ENCODE measurements at regions not wholly inside any gene's neighbourhood (a gene's known extent, or its start where the extent isn't known, plus 50 kb on each side); places are given as distances from the start of the nearest gene placed in this dataset.

DNA sequence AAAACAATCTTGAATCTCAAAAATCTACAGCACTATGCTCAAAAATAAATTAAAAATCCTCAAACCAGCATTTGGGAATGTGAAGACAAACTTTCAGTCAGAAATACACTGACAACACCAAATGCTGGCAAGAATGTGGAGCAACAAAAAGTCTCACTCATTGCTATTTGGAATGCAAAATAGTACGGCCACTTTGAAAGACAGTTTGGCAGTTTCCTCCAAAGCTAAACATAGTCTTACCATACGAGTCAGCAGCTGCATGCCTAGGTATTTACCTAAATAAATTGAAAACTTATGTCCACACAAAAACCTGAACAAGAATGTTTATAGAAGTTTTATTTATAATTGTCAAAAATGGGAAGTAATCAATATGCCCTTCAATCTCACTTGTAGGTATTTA lies 904.2 kb upstream of the LRRC4C start:
- Histone ChIP-seq H3K4me3 (ENCODE audit: severe bottlenecking) (no peak overlapping the region), H3K27me3 (ENCODE audit: insufficient read depth, poor library complexity, severe bottlenecking) (no peaks in the 10 kb centered on the region), H3K27ac (ENCODE audit: poor library complexity, severe bottlenecking) (no peak overlapping the region), H3K9me3 (ENCODE audit: severe bottlenecking) (no peaks in the 10 kb centered on the region), H3K36me3 (ENCODE audit: low read depth) (no peaks in the 10 kb centered on the region), H3K4me1 (ENCODE audit: insufficient read depth, poor library complexity, severe bottlenecking) (no peaks in the 10 kb centered on the region)
- TF ChIP-seq, protein P1, sequence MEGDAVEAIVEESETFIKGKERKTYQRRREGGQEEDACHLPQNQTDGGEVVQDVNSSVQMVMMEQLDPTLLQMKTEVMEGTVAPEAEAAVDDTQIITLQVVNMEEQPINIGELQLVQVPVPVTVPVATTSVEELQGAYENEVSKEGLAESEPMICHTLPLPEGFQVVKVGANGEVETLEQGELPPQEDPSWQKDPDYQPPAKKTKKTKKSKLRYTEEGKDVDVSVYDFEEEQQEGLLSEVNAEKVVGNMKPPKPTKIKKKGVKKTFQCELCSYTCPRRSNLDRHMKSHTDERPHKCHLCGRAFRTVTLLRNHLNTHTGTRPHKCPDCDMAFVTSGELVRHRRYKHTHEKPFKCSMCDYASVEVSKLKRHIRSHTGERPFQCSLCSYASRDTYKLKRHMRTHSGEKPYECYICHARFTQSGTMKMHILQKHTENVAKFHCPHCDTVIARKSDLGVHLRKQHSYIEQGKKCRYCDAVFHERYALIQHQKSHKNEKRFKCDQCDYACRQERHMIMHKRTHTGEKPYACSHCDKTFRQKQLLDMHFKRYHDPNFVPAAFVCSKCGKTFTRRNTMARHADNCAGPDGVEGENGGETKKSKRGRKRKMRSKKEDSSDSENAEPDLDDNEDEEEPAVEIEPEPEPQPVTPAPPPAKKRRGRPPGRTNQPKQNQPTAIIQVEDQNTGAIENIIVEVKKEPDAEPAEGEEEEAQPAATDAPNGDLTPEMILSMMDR (IDR thresholded peaks at IDR 0.05; ENCODE audit: poor library complexity, severe bottlenecking) = no peak
- ATAC-seq (ENCODE audit: low read depth) (no peak), DNase-seq (ENCODE audit: low spot score) (no peak)

DNA sequence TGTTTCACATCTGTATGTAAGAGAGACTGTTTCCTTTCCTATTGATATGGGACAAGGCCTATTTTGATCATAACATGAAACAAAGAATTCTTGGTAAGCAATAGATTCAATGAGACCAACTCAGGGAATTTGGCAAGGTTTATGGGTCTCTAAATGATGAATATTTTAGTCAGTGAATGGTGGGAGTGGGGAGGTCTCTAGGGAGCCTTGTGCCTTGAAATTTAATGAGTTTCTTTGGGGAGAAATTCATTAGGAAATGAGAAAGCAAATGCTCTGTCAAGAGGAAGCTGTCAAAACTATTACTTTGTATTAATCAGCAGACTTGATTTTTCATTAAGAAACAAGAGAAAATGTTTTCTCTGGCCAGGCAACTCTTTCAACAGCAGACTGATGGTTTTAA lies 921.7 kb upstream of the API5 start:
- H3K4me1 ChIP-seq (ENCODE audit: insufficient read depth, poor library complexity, severe bottlenecking) = no peaks in the 10 kb centered on the region
- no peaks in the 10 kb centered on the region for H3K27me3 ChIP-seq (ENCODE audit: insufficient read depth, poor library complexity, severe bottlenecking)
- DNase-seq (ENCODE audit: low spot score) (no peak), ATAC-seq (ENCODE audit: low read depth) (no peak)
- TF ChIP-seq, protein P1 (IDR thresholded peaks at IDR 0.05; ENCODE audit: poor library complexity, severe bottlenecking) = no peak
- no peak overlapping the region for H3K4me3 ChIP-seq (ENCODE audit: severe bottlenecking)
- peaks cover 2% of the 10 kb centered on the region for H3K9me3 ChIP-seq (ENCODE audit: severe bottlenecking)
- no peaks in the 10 kb centered on the region for H3K36me3 ChIP-seq (ENCODE audit: low read depth)
- no peak overlapping the region for H3K27ac ChIP-seq (ENCODE audit: poor library complexity, severe bottlenecking)

DNA sequence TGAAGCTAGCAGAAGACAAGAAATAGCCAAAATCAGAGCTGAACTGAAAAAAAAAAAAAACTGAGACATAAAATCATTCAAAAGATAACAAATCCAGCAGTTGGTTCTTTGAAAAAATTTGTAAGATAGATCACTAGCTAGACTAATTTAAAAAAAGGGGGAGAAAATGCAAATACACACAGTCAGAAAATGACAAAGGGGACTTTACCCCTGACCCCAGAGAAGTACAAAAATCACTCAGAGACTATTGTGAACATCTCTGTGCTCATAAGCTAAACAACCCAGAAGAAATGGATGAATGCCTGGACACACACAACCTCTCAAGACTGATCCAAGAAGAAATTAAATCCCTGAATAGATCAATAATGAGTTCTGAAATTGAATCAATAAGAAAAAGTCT lies 914.3 kb upstream of the API5 start:
- Histone ChIP-seq H3K4me3 (ENCODE audit: severe bottlenecking) (no peak overlapping the region), H3K27me3 (ENCODE audit: insufficient read depth, poor library complexity, severe bottlenecking) (no peaks in the 10 kb centered on the region), H3K27ac (ENCODE audit: poor library complexity, severe bottlenecking) (no peak overlapping the region), H3K36me3 (ENCODE audit: low read depth) (no peaks in the 10 kb centered on the region), H3K4me1 (ENCODE audit: insufficient read depth, poor library complexity, severe bottlenecking) (no peaks in the 10 kb centered on the region), H3K9me3 (ENCODE audit: severe bottlenecking) (no peaks in the 10 kb centered on the region)
- TF ChIP-seq, protein P1 (IDR thresholded peaks at IDR 0.05; ENCODE audit: poor library complexity, severe bottlenecking) = no peak
- ATAC-seq (ENCODE audit: low read depth) = no peak
- no peak for DNase-seq (ENCODE audit: low spot score)

DNA sequence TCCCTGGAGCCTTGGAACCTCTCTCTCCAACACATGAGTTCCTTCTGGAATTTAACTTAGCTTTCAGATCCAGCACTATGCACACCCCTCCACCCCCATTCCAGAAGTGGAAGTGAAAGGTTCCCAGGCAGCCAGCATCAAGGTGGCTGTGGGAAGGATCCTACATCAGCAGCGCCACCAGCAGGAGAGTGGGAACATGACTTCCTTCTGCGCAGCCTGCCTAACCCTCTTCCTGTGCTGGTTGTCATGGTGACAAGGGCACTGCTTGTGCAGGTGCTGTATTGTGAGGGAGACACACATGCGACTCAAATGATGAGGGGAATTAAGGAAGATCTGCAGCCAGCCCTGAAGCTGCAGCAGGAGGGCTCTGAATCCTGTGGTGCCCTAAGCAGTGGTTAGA lies 904.5 kb upstream of the API5 start:
- no peak overlapping the region for H3K4me3 ChIP-seq (ENCODE audit: severe bottlenecking)
- H3K27me3 ChIP-seq (ENCODE audit: insufficient read depth, poor library complexity, severe bottlenecking) = no peaks in the 10 kb centered on the region
- no peaks in the 10 kb centered on the region for H3K36me3 ChIP-seq (ENCODE audit: low read depth)
- no peaks in the 10 kb centered on the region for H3K4me1 ChIP-seq (ENCODE audit: insufficient read depth, poor library complexity, severe bottlenecking)
- H3K9me3 ChIP-seq (ENCODE audit: severe bottlenecking) = no peaks in the 10 kb centered on the region
- no peak overlapping the region for H3K27ac ChIP-seq (ENCODE audit: poor library complexity, severe bottlenecking)
- ATAC-seq (ENCODE audit: low read depth) (no peak), DNase-seq (ENCODE audit: low spot score) (no peak)
- TF ChIP-seq, protein P1 (IDR thresholded peaks at IDR 0.05; ENCODE audit: poor library complexity, severe bottlenecking) = no peak

DNA sequence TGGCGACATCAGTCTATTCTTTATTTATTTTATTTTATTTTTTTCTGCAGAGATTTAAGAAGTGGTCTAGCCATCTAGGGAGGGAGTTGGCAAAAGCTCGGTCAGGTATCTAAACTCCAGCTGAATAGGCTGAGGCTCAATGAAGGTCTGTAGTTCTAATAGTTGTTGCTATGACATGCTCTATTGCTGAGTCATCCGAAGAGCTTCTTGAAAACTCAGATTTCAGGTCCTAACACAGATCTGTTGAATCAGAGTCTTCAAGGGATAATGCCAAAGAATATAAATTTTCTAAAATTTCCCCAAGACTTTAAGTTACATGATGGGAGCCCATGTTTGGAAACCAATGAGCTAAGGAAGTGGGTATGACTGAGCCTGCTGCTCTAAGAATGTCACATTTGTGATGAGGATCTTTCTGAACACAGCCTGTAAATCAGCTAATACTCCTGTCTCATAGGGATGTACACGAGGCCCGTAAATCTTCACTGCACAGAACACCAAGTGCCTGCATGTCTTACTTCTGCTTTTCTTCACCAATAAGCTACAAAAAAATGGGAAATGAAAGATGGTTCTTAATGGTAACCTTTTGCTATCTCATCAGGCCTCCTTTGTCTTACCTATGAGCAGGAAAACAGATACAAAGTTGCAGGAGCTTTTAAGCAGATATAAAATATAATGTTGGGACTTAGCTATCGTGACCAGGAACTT lies 901.4 kb upstream of the API5 start:
- Histone ChIP-seq H3K27ac (ENCODE audit: poor library complexity, severe bottlenecking) (no peak overlapping the region), H3K9me3 (ENCODE audit: severe bottlenecking) (no peaks in the 10 kb centered on the region), H3K36me3 (ENCODE audit: low read depth) (no peaks in the 10 kb centered on the region), H3K27me3 (ENCODE audit: insufficient read depth, poor library complexity, severe bottlenecking) (no peaks in the 10 kb centered on the region), H3K4me3 (ENCODE audit: severe bottlenecking) (no peak overlapping the region), H3K4me1 (ENCODE audit: insufficient read depth, poor library complexity, severe bottlenecking) (no peaks in the 10 kb centered on the region)
- DNase-seq (ENCODE audit: low spot score) (no peak), ATAC-seq (ENCODE audit: low read depth) (peak; percentile 38; the same call in 2 of the 3 replicates)
- TF ChIP-seq, protein P1 (IDR thresholded peaks at IDR 0.05; ENCODE audit: poor library complexity, severe bottlenecking) = no peak
